SJCRH30 (cell line): ENCODE measurements at regions not wholly inside any gene's neighbourhood (a gene's known extent, or its start where the extent isn't known, plus 50 kb on each side); places are given as distances from the start of the nearest gene placed in this dataset.
"Not testable (repeated sequence)": the region's sequence is repeated elsewhere in the genome, so short reads cannot be mapped to it uniquely, and the experiment has no call there.

ENCODE experiments used
- DNase-seq, 2 experiments: peaks; one replicate each; pipeline ENCODE4 v3.0.0-alpha.2; 2015 to 2020
- H3K27ac ChIP-seq: fragments of 250-450 bp; sonication (Bioruptor Pico); 2 replicates; pipeline ENCODE4 v1.5.1; 2020; ENCODE audit warnings: mild to moderate bottlenecking, moderate library complexity
- H3K27me3 ChIP-seq: fragments of 250-450 bp; sonication (Bioruptor Pico); 2 replicates; pipeline ENCODE4 v1.5.1; 2020; ENCODE audit warnings: mild to moderate bottlenecking, moderate library complexity
- H3K36me3 ChIP-seq: fragments of 250-450 bp; sonication (Bioruptor Pico); 2 replicates; pipeline ENCODE4 v1.5.1; 2020; ENCODE audit warnings: mild to moderate bottlenecking, moderate library complexity
- H3K4me1 ChIP-seq: fragments of 250-450 bp; sonication (Bioruptor Pico); 2 replicates; pipeline ENCODE4 v1.5.1; 2020; ENCODE audit warnings: mild to moderate bottlenecking, moderate library complexity
- H3K4me3 ChIP-seq: fragments of 250-450 bp; sonication (Bioruptor Pico); 2 replicates; pipeline ENCODE4 v1.5.1; 2020; ENCODE audit warnings: mild to moderate bottlenecking, moderate library complexity
- H3K9me3 ChIP-seq: fragments of 250-450 bp; sonication (Bioruptor Pico); replicated peaks from 2 replicates; pipeline ENCODE4 v1.5.1; 2020; ENCODE audit warnings: mild to moderate bottlenecking, moderate library complexity

DNA sequence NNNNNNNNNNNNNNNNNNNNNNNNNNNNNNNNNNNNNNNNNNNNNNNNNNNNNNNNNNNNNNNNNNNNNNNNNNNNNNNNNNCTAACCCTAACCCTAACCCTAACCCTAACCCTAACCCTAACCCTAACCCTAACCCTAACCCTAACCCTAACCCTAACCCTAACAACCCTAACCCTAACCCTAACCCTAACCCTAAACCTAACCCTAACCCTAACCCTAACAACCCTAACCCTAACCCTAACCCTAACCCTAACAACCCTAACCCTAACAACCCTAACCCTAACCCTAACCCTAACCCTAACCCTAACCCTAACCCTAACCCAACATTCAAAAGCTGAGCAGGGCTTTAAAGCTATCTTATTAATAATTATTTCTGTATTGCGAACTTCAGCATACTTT is 182.5 kb upstream of the FAM20C start:
- not testable (repeated sequence) for H3K4me3 ChIP-seq, H3K9me3 ChIP-seq, H3K4me1 ChIP-seq, H3K36me3 ChIP-seq, H3K27ac ChIP-seq, DNase-seq, H3K27me3 ChIP-seq

DNA sequence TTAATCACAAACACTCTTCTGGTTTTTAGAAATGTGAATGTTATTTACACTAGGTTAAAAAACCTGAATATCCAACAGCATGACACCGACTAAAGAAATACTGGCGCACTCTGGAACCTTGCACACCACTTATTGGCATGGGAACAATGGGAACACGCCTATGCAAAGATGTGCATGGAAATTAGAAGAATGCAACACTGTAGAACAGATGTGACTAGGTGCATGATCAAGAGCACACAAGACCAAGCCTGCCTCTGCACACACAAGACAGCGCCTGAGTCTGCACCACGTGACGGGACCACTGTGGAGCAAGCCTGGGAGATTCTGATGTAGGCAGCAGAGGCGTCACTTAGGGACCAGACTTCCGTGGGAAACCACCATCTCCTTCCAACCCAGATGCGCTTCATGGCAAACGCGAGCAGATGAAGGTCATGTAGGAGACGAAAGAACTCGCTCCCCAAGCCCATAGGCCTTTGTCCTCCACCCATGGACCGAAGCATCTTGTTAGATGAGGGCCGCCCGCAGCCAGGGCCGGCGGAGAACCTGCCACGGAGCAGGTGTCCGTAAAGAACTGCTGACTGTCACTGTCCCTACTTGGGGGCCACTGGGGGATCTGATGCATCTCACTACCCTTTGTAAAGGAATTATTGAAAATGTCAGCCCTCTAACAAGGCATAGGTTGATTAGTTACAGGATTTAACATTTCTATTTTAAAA is 159.6 kb upstream of the FAM20C start:
- not testable (repeated sequence) for H3K4me3 ChIP-seq, H3K36me3 ChIP-seq, DNase-seq, H3K4me1 ChIP-seq, H3K9me3 ChIP-seq, H3K27ac ChIP-seq, H3K27me3 ChIP-seq

- H3K9me3 ChIP-seq, H3K4me1 ChIP-seq, H3K27me3 ChIP-seq, H3K27ac ChIP-seq, DNase-seq, H3K4me3 ChIP-seq, H3K36me3 ChIP-seq: not testable (repeated sequence)
Measured at GRCh38 chr7:35121-35541, 157.2 kb upstream of the FAM20C start.

- not testable (repeated sequence) for DNase-seq, H3K36me3 ChIP-seq, H3K27me3 ChIP-seq, H3K4me3 ChIP-seq, H3K9me3 ChIP-seq, H3K27ac ChIP-seq, H3K4me1 ChIP-seq
Measured at GRCh38 chr7:36539-36938, 155.8 kb upstream of the FAM20C start.

- not testable (repeated sequence) for H3K4me3 ChIP-seq, H3K4me1 ChIP-seq, H3K27ac ChIP-seq, DNase-seq, H3K27me3 ChIP-seq, H3K9me3 ChIP-seq, H3K36me3 ChIP-seq
Measured at GRCh38 chr7:37656-38055, 154.7 kb upstream of the FAM20C start.

DNA sequence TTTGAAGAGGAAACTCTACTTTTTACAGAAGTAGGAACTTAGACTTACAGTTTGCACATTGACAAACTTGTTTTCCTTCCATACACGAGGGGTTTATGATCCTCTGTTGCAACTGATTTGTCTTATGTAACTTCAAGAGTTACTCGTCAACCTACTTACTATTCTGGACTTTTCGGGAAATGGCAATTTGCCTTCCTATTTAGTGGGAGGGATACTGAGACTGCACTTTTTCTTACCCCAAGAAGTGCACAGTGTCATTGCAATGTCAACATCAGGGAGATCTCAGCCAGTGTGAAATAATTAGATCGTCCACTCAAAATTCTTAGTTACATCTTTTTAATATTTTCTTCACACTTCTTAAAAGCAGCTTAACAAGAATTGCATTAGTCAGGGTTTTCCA is 153.9 kb upstream of the FAM20C start:
- H3K36me3 ChIP-seq, H3K9me3 ChIP-seq, H3K4me3 ChIP-seq, H3K27me3 ChIP-seq, DNase-seq, H3K4me1 ChIP-seq, H3K27ac ChIP-seq: not testable (repeated sequence)

- not testable (repeated sequence) for DNase-seq, H3K9me3 ChIP-seq, H3K27ac ChIP-seq, H3K27me3 ChIP-seq, H3K36me3 ChIP-seq, H3K4me1 ChIP-seq, H3K4me3 ChIP-seq
Measured at GRCh38 chr7:39984-40740, 152.2 kb upstream of the FAM20C start.

GRCh38 chr7:40799-41750 is 151.3 kb upstream of the FAM20C start:
- H3K4me3 ChIP-seq, result no peak overlapping the region
- H3K4me1 ChIP-seq, result no peaks in the 10 kb centered on the region
- no peak overlapping the region for H3K27ac ChIP-seq
- no peaks in the 10 kb centered on the region for H3K36me3 ChIP-seq
- H3K9me3 ChIP-seq, result no peaks in the 10 kb centered on the region
- DNase-seq, result no peak
- no peaks in the 10 kb centered on the region for H3K27me3 ChIP-seq

GRCh38 chr7:41917-42565 is 150.3 kb upstream of the FAM20C start:
- Histone ChIP-seq H3K27ac (no peak overlapping the region), H3K4me3 (no peak overlapping the region), H3K36me3 (no peaks in the 10 kb centered on the region), H3K4me1 (no peaks in the 10 kb centered on the region), H3K9me3 (no peaks in the 10 kb centered on the region), H3K27me3 (no peaks in the 10 kb centered on the region)
- DNase-seq, result no peak

- Histone ChIP-seq H3K27ac (no peak overlapping the region), H3K36me3 (no peaks in the 10 kb centered on the region), H3K4me1 (no peaks in the 10 kb centered on the region), H3K27me3 (no peaks in the 10 kb centered on the region), H3K9me3 (no peaks in the 10 kb centered on the region), H3K4me3 (no peak overlapping the region)
- DNase-seq, result no peak
Measured at GRCh38 chr7:43791-44540, 148.4 kb upstream of the FAM20C start.

DNA sequence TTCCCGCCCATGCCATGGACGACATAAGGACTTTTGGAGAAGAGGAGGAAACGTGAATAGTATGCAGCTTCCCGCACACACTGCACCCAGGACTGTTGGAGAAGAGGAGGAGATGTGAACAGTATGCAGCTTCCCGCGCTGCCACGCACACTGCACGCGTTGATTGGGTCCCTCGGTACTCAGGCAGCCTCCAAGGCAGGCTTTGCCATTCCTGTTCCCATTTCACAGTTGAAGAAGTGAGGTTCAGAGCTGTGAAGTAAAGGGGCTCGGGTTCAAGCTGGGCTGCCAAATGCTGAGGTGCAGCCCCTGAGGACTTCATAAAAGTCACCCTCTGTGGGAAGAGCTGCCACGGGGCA is 147.9 kb upstream of the FAM20C start:
- Histone ChIP-seq H3K27me3 (no peaks in the 10 kb centered on the region), H3K9me3 (no peaks in the 10 kb centered on the region), H3K27ac (no peak overlapping the region), H3K36me3 (no peaks in the 10 kb centered on the region), H3K4me1 (no peaks in the 10 kb centered on the region), H3K4me3 (no peak overlapping the region)
- DNase-seq, result no peak

- DNase-seq, result no peak
- Histone ChIP-seq H3K36me3 (no peaks in the 10 kb centered on the region), H3K9me3 (no peaks in the 10 kb centered on the region), H3K4me1 (no peaks in the 10 kb centered on the region), H3K27ac (no peak overlapping the region), H3K27me3 (no peaks in the 10 kb centered on the region), H3K4me3 (no peak overlapping the region)
Measured at GRCh38 chr7:45106-46090, 147.0 kb upstream of the FAM20C start.

GRCh38 chr7:46123-46829 is 146.1 kb upstream of the FAM20C start:
- no peaks in the 10 kb centered on the region for H3K27me3 ChIP-seq
- H3K27ac ChIP-seq, result no peak overlapping the region
- H3K9me3 ChIP-seq, result no peaks in the 10 kb centered on the region
- H3K4me1 ChIP-seq, result no peaks in the 10 kb centered on the region
- H3K4me3 ChIP-seq, result no peak overlapping the region
- DNase-seq, result no peak
- no peaks in the 10 kb centered on the region for H3K36me3 ChIP-seq
